GM21737 (cell line): ENCODE measurements at regions not wholly inside any gene's neighbourhood (a gene's known extent, or its start where the extent isn't known, plus 50 kb on each side); places are given as distances from the start of the nearest gene placed in this dataset.
"Not testable (repeated sequence)": the region's sequence is repeated elsewhere in the genome, so short reads cannot be mapped to it uniquely, and the experiment has no call there.

Experiments used
- ATAC-seq: cut with Tn5 transposase; IDR thresholded peaks from one replicate; pipeline ENCODE4 v1.9.1; 2021; ENCODE audit warnings: mild to moderate bottlenecking, moderate library complexity; ENCODE audit not compliant: unreplicated experiment

DNA sequence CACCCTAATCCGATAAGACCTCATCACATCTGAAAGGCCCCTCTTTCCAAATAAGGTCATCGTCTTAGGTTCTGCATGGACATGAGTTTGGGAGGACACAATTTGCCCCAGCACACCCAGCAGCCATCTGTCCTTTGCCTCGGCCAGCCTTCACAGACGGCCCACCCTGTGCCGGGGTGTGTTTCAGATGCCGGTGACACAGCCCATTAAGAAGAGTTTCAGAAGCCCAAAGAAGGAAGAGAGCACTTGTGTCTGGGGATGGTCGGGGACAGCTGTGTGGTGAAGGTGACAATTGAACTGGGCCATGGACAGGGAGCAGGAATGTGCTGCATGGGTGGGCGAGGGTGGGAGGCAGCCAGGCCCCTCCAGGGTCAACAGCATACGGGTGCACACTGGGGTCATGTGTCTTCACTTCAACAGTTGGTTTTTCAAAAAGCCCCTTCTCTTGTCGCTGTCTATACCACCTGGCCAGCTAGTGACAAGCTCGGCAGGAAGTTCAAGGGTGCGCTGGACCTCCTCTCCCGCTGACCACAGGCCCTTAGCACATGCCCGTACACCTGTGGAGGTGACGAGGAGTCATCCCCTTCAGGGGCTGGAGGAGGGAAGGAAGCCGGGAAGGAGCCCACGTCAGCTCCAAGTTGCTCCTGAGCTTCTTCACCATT lies 183.1 kb downstream of the C16orf95 start:
- ATAC-seq: no peak

DNA sequence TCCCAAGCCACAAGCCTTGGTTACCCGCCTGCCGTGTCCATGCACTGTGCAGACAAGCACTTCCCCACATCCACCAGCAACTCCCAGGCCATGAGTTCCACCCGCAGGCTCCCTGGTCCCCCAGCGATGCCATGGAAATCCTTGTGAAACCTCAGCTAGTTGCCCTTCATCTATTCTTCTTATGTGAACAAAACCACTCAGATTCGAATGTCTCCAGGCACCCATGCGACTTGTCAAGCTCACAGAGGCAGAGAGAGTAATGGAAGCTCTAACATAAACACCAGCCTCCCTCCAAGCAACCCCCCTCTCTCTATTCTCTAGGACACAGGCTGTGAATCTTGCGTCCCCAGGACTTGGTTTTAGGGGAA lies 182.6 kb downstream of the C16orf95 start:
- ATAC-seq: no peak

DNA sequence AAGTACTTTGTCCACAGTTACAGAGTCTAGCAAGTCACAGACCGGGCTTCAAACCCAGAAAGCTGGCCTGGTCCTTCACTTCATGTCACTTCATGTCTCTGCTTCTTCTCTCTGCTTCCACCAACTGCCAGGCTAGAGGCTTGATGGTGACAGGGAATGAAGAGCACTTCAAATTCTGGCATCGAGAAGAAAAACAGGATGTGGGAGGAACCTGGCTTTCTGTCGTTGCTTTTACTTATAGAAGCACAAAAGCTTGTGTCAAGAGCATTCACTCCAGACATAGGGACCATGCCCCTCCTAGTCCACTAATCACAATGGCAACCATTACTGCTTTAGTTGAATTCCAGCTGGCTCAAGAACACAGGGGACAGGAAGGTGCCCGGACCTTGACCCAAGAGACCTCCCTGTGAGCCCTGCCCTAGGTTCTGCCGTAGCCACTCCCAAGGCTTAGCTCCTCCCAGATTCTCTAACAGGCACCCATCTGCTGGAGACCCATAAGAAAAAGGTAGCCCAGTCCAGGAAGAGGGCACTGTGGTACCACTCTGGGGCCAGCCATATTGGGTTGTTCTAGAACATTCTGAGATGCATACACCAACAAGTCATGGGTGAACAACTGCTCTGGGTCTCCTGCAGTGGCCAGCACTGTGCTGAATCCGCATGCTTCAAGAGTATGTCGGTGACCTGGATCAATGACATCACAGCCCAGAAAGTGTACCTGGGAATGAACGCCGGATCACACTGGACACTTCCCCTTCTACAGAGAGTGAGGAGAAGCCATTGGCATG lies 181.8 kb downstream of the C16orf95 start:
- ATAC-seq: no peak

DNA sequence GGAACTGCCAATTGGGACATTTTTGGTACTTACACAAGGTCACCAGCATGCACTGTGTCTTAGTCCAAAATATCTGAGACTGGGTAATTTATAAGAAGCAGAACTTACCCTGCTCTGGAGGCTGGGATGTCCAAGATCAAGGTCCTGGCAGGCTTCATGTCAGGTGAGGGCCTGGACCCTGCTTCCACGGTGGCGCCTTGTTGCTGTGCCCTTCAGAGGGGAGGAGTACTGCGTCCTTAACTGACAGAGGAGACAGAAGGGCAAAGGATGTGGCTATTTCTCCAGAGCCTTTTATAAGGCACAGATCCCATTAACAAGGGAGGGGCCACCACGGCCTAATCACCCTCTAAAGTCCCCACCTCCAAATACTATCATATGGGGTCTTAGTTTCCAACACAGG lies 178.9 kb downstream of the C16orf95 start:
- no peak for ATAC-seq

DNA sequence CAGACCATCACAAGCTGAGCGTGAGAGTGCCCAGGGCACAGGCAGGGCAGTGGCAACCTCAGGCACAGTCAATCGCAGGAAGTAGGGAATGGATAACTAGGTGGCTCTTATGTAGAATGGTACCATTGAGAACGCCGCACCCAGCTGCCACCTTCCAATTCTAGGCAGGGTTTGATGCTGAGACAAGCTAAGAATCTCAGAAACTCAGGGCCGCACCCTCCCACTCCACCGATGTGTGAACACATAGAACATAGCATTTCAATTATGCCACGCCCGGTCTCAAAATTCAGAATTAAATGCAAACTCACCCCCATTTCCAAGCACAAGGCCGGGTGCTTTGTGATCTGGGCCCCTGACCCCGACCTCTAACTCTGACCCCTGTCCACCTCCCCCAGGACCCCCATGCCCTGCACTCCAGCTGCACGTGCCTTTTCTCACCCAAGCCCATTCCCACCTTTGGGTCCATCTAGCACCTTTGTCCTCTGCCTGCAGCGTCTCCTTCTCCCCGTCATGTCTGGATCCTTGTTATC lies 178.4 kb downstream of the C16orf95 start:
- no peak for ATAC-seq

DNA sequence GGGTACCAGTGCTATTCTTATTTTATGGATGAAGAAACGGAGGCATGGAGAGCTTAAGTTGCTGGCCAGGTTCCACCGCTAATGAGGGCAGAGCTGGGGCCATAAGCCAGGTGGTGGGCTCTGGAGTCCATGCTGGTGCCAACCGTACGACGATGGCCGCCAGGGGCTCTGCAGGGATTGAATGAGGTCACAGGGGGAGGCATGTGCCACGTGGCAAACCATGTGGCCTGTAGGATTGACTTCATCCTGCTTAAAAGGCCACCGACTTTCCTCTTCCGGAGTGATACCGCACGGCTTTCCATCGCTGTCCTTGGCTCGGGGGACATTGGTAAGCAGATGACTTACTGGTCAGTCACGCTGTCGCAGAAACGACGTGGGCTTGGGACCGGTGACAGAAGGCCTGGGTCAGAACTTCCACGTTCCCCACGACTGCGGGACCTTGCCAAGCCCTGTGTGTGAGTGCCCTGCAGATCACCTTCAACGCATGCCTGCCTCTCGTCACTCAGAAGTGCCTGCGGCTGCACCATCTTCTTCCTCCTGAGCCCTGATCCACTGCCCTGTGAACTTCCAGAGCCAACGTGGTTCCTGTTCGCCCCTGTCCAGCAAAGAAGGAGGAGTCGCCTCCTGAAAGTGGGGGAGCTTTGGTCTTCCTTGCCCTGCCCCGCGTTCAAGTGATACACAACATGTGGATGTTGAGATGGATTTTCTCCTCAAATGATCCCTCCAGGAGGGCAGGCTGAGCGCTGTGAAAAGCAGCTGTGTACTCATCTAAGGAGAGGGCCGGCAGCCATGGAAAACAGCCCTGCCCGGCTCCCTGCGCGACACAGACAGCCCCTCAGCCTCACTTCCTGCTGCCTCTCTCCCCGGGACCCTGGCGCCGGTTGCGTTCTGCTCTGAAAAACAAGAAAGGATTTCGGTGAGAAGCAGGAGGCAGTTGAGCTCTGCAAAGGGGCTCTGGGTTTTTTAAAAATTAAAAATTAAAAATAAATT lies 176.7 kb downstream of the C16orf95 start:
- ATAC-seq: no peak

DNA sequence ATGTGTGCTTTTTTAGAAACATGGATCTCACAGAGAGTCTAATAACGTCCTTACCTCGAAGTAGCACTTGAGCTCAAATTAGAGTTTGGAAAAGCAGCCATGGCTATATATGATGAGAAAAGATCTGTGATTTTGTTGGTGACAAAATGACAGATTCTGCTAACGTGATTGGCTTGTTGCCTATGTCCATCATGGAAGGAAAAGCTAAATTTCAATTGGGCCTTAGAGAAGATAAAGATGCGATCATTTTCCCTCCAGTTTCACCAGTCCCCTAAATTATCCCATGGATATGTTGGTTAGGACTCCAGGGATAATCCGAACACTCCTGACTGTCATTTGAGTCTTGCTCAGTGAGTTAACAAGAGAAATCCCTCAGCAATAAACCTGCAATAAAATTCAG lies 175.8 kb downstream of the C16orf95 start:
- no peak for ATAC-seq

DNA sequence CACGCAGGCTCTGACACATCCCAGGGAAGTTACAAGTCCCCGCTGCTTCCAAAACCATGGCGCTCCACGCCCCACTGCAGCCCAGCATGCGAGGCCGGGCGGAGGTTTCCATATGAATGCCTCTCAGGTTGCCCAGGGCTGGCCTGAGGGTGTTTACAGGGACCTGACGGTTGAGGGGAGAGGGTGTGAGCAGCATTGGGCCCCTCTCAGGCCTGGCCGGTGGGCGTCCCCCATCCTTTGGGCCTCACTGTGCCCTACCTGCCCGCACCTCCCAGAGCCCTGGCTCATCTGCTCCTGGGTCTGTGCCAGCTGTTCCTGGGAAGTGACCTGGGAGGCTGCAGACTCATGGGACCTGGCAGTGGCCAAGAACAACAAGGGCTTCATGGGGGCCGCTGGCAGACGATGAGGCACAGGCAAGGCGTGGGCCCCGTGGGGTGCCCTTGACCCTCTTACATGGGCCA lies 173.5 kb downstream of the C16orf95 start:
- ATAC-seq: no peak

DNA sequence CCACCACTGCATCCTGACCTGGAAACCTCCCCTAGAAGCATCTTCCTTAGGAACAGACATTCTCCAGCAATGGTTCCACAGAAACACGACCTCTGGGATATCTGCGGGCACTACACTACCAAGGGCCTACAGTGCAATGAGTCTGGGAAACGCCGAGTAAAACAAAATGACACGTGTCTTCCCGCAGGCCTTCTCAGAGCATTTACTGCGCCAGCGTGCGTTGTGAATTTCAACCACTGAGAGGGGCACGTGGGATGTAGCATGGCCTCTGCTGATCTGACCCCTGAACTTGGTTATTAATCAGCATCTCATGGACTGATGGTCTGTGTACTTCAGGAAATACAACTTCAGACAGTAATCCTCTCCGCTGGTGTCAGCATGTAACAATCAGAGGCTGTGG lies 173.0 kb downstream of the C16orf95 start:
- no peak for ATAC-seq

DNA sequence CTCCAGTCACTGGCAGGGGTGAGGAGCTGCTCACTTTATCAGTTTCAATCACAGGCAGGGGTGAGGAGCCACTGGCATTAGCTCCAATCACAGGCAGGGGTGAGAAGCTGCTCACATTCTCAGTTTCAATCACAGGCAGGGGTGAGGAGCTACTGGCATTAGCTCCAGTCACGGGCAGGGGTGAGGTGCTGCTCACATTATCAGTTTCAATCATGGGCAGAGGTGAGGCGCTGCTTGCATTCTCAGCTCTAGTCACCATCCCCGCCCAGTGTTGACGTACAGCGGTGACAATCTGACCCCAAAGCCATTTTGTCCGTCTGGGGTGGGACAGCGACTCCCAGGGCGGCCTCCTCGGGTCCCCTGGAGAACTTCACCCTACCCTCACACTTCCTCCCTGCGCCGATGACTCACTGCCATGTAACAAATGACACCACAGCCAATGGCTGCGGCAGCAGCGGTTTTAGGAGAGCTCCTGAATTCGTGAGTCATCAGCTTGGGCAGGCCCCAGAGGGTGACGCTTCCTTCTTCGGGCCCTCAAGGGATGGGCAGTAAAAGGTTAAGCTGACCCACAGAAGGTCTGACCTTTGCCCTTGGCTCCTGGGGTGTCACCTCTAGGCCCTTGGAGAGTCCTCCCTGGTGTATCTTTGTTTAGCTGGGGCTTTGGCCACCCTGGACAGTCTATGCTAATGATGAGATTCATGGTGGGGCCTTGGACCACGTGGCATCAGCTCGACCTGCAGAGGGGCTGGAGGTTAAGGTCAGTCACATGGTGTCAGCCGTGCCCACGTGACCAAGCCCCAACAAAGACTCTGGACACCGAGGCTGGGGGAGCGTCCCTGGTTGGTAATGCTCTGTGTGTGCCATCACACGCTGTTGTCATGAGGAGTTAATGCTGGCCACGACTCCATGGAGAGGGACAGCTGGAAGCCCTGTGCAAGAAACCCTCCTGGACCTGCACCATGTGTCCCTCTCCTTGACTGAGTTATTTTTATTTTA lies 171.7 kb downstream of the C16orf95 start:
- no peak for ATAC-seq

DNA sequence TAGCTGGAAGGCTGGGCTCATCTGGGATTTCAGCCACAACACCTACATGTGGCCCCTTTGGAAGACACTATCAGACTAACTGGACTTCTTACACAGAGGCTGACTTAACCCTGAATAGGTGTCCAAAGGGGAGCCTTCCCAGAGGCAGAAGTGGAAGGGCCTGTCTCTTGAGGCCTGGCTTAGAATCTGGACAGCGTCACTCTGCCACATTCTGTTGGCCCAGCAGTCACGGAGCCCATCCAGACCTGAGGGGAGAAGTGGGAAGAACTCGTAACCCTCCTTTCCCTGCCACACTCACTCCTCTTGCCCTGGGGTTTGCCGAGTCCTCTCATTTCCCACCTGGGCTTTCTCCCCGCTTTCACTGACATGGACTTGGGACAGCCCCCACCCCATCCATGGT lies 170.5 kb downstream of the C16orf95 start:
- no peak for ATAC-seq

DNA sequence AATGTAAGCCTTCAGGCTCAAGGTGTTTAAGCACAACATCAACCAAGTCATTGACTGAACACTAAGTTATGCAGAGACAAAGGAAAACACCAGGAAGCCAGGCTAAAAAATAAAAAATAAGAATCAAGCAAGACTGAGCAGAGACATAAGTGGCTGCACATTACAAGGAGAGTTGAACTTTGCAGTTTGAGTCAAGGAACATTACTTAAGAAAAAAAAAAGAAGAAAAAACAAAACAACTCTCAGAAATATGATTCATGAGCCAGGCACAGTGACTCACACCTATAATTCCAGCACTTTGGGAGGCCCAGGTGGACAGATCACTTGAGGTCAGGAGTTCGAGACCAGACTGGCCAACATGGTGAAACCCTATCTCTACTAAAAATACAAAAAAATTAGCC lies 168.1 kb downstream of the C16orf95 start:
- ATAC-seq: no peak

DNA sequence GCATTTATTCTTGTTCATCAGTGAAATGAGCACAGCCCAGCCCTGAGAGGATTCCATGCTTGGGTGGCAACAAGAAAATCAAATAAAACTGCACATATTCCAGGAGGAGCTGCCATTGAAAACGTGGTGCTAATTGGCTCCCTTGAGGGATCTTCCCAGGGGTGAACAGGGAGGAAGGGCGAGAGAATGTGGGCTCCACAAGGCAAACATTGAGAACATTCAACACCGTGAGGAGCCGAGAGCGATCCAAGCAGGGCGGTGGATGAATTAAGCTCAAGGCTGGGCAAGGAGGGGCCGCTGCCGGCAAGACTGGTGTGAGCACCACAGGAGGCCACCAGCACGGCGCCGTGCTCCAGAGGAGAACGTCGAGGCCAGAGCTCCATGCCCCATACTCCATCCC lies 166.9 kb downstream of the C16orf95 start:
- ATAC-seq: no peak

DNA sequence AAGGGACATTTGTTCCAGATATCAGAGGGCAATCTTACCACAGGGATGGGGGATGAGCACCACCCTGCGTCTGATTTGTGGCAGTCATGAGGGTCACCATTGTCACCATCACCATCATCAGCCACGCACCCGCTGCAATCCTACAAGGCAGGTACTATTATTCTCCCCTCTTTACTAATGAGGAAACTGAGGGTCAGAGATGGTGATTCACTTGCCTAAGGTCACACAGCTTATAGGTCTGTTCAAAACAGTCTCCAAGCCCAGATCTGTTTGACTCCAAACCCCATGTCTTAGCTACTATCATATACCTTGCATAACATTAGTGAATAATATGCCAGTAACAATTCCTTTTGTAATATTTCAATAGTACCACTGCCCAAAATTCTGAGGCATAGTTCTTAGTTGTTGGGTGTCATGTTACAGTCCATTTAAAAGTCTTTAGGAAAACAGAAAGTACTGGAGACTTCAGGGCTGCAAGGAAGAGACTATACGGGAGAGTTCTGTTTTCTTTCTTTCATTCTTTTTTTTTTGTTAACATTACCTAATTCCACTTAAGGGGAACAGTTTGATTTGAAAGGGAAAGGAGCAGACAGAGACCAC lies 166.4 kb downstream of the C16orf95 start:
- no peak for ATAC-seq

DNA sequence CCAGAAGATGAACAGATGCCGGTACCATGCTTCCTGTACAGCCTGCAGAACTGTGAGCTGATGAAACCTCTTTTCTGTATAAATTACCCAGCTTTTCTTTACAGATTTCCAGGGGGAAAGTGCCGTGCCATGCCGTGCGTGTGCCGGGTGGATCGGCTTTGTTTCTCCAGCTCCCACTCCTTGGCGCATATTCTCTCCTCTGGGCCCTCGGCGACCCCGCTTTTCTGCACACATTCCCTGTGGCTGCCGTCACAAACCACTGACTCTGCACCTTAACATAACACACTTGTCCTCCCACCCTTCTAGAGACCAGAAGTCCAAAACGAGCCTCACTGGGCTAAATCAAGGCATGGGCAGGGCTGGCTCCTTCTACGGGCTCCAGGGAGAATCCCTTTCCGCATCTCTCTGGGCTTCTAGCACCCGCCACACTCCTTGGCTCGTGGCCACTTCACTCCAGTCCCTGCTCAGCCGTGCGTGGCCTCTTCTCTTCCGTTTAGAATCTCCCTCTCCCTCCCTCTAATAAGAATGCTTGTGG lies 164.9 kb downstream of the C16orf95 start:
- ATAC-seq: no peak

DNA sequence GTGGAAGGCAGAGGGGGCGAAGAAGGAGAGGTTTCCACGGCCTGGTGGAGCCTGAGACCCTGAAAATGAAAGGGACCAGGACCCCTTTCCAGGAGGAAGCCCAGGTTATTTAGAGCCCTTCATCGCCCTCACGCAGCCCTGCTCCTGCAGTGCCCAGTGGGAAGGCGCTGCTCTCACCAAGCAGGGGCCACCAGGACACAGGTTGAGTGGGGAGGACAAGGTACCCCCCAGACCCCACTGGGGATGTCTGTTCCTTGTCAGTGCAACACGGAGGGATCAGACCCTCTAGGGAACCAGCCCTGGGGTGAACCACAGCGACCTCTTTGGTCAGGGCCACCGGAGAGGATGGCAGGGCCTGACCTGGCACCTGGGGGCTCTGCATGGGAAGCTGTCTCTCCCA lies 163.9 kb downstream of the C16orf95 start:
- no peak for ATAC-seq

DNA sequence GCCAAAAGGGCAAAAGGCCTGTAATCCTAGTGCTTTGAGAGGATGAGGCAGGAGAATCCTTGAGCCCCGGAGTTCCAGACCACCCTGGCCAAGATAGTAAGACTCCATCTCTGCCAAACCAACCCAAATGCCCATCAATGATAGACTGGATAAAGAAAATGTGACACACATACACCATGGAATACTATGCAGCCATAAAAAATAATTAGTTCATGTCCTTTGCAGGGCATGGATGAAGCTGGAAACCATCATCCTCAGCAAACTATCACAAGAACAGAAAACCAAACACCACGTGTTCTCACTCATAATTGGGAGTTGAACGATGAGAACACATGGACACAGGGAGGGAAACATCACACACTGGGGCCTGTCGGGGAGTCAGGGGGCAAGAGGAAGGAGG lies 161.9 kb downstream of the C16orf95 start:
- ATAC-seq: not testable (repeated sequence)

DNA sequence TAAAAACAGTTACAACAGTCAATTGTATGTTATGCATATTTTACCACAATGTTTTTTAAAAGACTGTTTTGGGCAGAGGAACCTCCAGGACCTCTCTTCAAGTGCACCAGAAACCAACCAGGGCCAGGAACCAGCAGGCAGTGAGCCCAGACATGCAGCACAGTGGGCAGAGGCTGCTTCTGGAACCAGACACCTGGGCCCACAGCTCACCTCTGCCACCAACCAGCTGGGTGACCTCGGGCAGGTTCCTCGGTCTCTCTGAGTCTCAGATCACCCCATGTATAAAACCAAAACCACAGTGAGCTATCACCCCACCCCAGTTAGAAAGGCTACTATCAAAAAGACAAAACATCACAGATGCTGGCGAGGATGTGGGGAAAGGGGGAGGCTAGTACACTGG lies 161.0 kb downstream of the C16orf95 start:
- no peak for ATAC-seq

DNA sequence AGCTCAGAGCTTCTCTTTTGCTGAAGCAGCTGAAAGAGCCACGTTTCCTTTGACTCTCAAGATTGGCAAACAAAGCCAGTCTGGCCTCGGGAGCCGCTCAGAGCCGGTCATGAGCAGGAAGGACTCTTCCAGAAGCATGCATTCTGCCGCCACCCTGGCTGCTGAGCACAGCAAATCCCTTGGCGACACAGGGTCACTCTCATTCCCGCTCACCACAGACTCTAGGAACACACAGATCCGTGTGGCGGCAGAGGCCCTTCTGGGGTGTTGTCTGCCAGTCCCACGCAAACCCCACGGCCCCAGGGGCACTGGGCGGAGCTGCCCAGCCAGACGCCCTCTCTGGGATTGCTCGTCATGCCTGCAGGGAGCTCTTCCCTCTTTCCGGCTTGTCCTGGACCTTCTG lies 157.0 kb downstream of the C16orf95 start:
- no peak for ATAC-seq
